HG03565 (cell line): ENCODE measurements at regions not wholly inside any gene's neighbourhood (a gene's known extent, or its start where the extent isn't known, plus 50 kb on each side); places are given as distances from the start of the nearest gene placed in this dataset.

Experiments used
- ATAC-seq: cut with Tn5 transposase; IDR thresholded peaks from one replicate; pipeline ENCODE4 v1.9.1; 2021; ENCODE audit warnings: mild to moderate bottlenecking, moderate library complexity; ENCODE audit not compliant: unreplicated experiment

- ATAC-seq: no peak
These were observed 86.5 kb upstream of the IPO9 start for GRCh38 chr1:201742476-201742875.

GRCh38 chr1:201742955-201743805 lies 85.8 kb upstream of the IPO9 start:
- ATAC-seq: no peak

GRCh38 chr1:201745023-201745422 lies 83.9 kb upstream of the IPO9 start:
- no peak for ATAC-seq

GRCh38 chr1:201746156-201746555 lies 82.8 kb upstream of the IPO9 start:
- no peak for ATAC-seq

GRCh38 chr1:201747261-201747660 lies 81.7 kb upstream of the IPO9 start:
- no peak for ATAC-seq

- no peak for ATAC-seq
These were observed 80.6 kb upstream of the IPO9 start for GRCh38 chr1:201748335-201748734.

- ATAC-seq: no peak
These were observed 79.8 kb upstream of the IPO9 start for GRCh38 chr1:201749059-201749690.

GRCh38 chr1:201750120-201750519 lies 78.8 kb upstream of the IPO9 start:
- ATAC-seq: no peak

- no peak for ATAC-seq
These were observed 78.0 kb upstream of the IPO9 start for GRCh38 chr1:201750934-201751333.

- no peak for ATAC-seq
These were observed 77.1 kb upstream of the IPO9 start for GRCh38 chr1:201751872-201752271.

- ATAC-seq: no peak
These were observed 76.6 kb upstream of the IPO9 start for GRCh38 chr1:201752333-201752732.

GRCh38 chr1:201753492-201753891 lies 75.5 kb upstream of the IPO9 start:
- no peak for ATAC-seq

- ATAC-seq: no peak
These were observed 74.6 kb upstream of the IPO9 start for GRCh38 chr1:201754353-201754752.

- ATAC-seq: no peak
These were observed 73.8 kb upstream of the IPO9 start for GRCh38 chr1:201755200-201755599.

GRCh38 chr1:201756406-201756805 lies 72.6 kb upstream of the IPO9 start:
- ATAC-seq: no peak

- ATAC-seq: no peak
These were observed 70.4 kb upstream of the IPO9 start for GRCh38 chr1:201758499-201759050.

GRCh38 chr1:201759194-201759815 lies 69.7 kb upstream of the IPO9 start:
- ATAC-seq: no peak

- ATAC-seq: no peak
These were observed 68.4 kb upstream of the IPO9 start for GRCh38 chr1:201760516-201760915.

- ATAC-seq: no peak
These were observed 67.8 kb upstream of the IPO9 start for GRCh38 chr1:201761178-201761577.

GRCh38 chr1:201761871-201762270 lies 67.1 kb upstream of the IPO9 start:
- ATAC-seq: no peak

GRCh38 chr1:201762381-201762780 lies 66.6 kb upstream of the IPO9 start:
- ATAC-seq: no peak
